ENCODE measurements at regions not wholly inside any gene's neighbourhood (a gene's known extent, or its start where the extent isn't known, plus 50 kb on each side); places are given as distances from the start of the nearest gene placed in this dataset.

- TF ChIP-seq CTCF (IDR thresholded peaks at IDR 0.05; ENCODE audit: unreplicated experiment in 3 of 3) = no peak
- no peak overlapping the region for H3K27ac Mint-ChIP-seq
- H3K9me3 Mint-ChIP-seq = peaks cover 4% of the 10 kb centered on the region
- no peaks in the 10 kb centered on the region for H3K36me3 Mint-ChIP-seq (ENCODE audit: low read depth)
- no peak overlapping the region for H3K4me3 Mint-ChIP-seq
- H3K27me3 Mint-ChIP-seq (ENCODE audit: low read depth) = peaks cover 11% of the 10 kb centered on the region
- peaks cover 19% of the 10 kb centered on the region for H3K4me1 Mint-ChIP-seq
Measured at GRCh38 chr1:67555461-67556296, 125.5 kb upstream of the SERBP1 start.

- H3K4me1 Mint-ChIP-seq = peaks cover 19% of the 10 kb centered on the region
- no peak overlapping the region for H3K4me3 Mint-ChIP-seq
- no peaks in the 10 kb centered on the region for H3K36me3 Mint-ChIP-seq (ENCODE audit: low read depth)
- no peak overlapping the region for H3K27ac Mint-ChIP-seq
- TF ChIP-seq CTCF (IDR thresholded peaks at IDR 0.05; ENCODE audit: unreplicated experiment in 3 of 3) = no peak
- peaks cover 3% of the 10 kb centered on the region for H3K9me3 Mint-ChIP-seq
- peaks cover 11% of the 10 kb centered on the region for H3K27me3 Mint-ChIP-seq (ENCODE audit: low read depth)
Measured at GRCh38 chr1:67556297-67556900, 126.2 kb upstream of the SERBP1 start.

GRCh38 chr1:67557696-67558448 is 127.1 kb upstream of the GADD45A start:
- Mint-ChIP-seq H3K36me3 (ENCODE audit: low read depth) (no peaks in the 10 kb centered on the region), H3K4me1 (peaks cover 19% of the 10 kb centered on the region), H3K27ac (peak overlapping the region in 1 of 3 experiments; percentile 7), H3K27me3 (ENCODE audit: low read depth) (no peaks in the 10 kb centered on the region), H3K9me3 (no peaks in the 10 kb centered on the region), H3K4me3 (no peak overlapping the region)
- no peak for TF ChIP-seq CTCF (IDR thresholded peaks at IDR 0.05; ENCODE audit: unreplicated experiment in 3 of 3)

- H3K27ac Mint-ChIP-seq = peak overlapping the region in 2 of 3 experiments; percentile 46 to 66
- H3K4me3 Mint-ChIP-seq = no peak overlapping the region
- H3K4me1 Mint-ChIP-seq = peaks cover 19% of the 10 kb centered on the region
- H3K27me3 Mint-ChIP-seq (ENCODE audit: low read depth) = no peaks in the 10 kb centered on the region
- no peak for TF ChIP-seq CTCF (IDR thresholded peaks at IDR 0.05; ENCODE audit: unreplicated experiment in 3 of 3)
- H3K36me3 Mint-ChIP-seq (ENCODE audit: low read depth) = no peaks in the 10 kb centered on the region
- H3K9me3 Mint-ChIP-seq = no peaks in the 10 kb centered on the region
Measured at GRCh38 chr1:67558449-67559193, 126.4 kb upstream of the GADD45A start.

- Mint-ChIP-seq H3K27ac (peak overlapping the region in 2 of 3 experiments; percentile 62 to 66), H3K4me3 (peak overlapping the region in 1 of 3 experiments; percentile 48), H3K9me3 (no peaks in the 10 kb centered on the region), H3K4me1 (peaks cover 19% of the 10 kb centered on the region), H3K27me3 (ENCODE audit: low read depth) (no peaks in the 10 kb centered on the region), H3K36me3 (ENCODE audit: low read depth) (no peaks in the 10 kb centered on the region)
- no peak for TF ChIP-seq CTCF (IDR thresholded peaks at IDR 0.05; ENCODE audit: unreplicated experiment in 3 of 3)
Measured at GRCh38 chr1:67559222-67559700, 125.7 kb upstream of the GADD45A start.
